ENCODE measurements at regions not wholly inside any gene's neighbourhood (a gene's known extent, or its start where the extent isn't known, plus 50 kb on each side); places are given as distances from the start of the nearest gene placed in this dataset.

- no peak for TF ChIP-seq POLR2A (IDR thresholded peaks at IDR 0.05)
- TF ChIP-seq CTCF (IDR thresholded peaks at IDR 0.05) = no peak
- intact Hi-C loops (cut with DNase I) = no loop called here
Measured at GRCh38 chr6:22036275-22036674, 260.6 kb downstream of the PRL start.

GRCh38 chr6:22036699-22037098, 260.1 kb downstream of the PRL start:
- no peaks in the 10 kb centered on the region for H3K4me1 ChIP-seq (replicated peaks in 1 of 2)
- no peak overlapping the region for H3K4me3 ChIP-seq
- no peak for TF ChIP-seq POLR2A (IDR thresholded peaks at IDR 0.05)
- no peak for TF ChIP-seq CTCF (IDR thresholded peaks at IDR 0.05)
- intact Hi-C loops (cut with DNase I) = no loop called here
- no peak for DNase-seq
- H3K27ac ChIP-seq = no peak overlapping the region
- no peaks in the 10 kb centered on the region for H3K27me3 ChIP-seq
- WGBS, 4 donors = 61 to 92% (median 84%) methylated on average over 3 of the region's 3 CpGs
- H3K9me3 ChIP-seq (replicated peaks in 1 of 3) = no peaks in the 10 kb centered on the region
- no peaks in the 10 kb centered on the region for H3K36me3 ChIP-seq (replicated peaks in 1 of 2)

More at GRCh38 chr6:22036275-22036674, 260.6 kb downstream of the PRL start:
- DNase-seq = no peak
- Histone ChIP-seq H3K27ac (no peak overlapping the region), H3K36me3 (replicated peaks in 1 of 2) (no peaks in the 10 kb centered on the region), H3K4me1 (replicated peaks in 1 of 2) (no peaks in the 10 kb centered on the region), H3K9me3 (replicated peaks in 1 of 3) (no peaks in the 10 kb centered on the region), H3K27me3 (no peaks in the 10 kb centered on the region), H3K4me3 (no peak overlapping the region)
- WGBS, 4 donors = 60 to 73% (median 69%) methylated on average over 7 of the region's 7 CpGs

- no peak for TF ChIP-seq CTCF (IDR thresholded peaks at IDR 0.05)
- no peak for TF ChIP-seq POLR2A (IDR thresholded peaks at IDR 0.05)
- DNase-seq = no peak
Measured at GRCh38 chr6:22041797-22042480, 254.9 kb downstream of the PRL start.

GRCh38 chr6:22042706-22043105, 254.1 kb downstream of the PRL start:
- DNase-seq = no peak
- H3K4me1 ChIP-seq (replicated peaks in 1 of 2) = no peaks in the 10 kb centered on the region
- no peaks in the 10 kb centered on the region for H3K9me3 ChIP-seq (replicated peaks in 1 of 3)
- no peaks in the 10 kb centered on the region for H3K36me3 ChIP-seq (replicated peaks in 1 of 2)
- TF ChIP-seq CTCF (IDR thresholded peaks at IDR 0.05) = no peak
- TF ChIP-seq POLR2A (IDR thresholded peaks at IDR 0.05) = no peak
- peak overlapping the region in 1 of 5 donors; percentile 28 for H3K27ac ChIP-seq
- H3K4me3 ChIP-seq = no peak overlapping the region
- intact Hi-C loops (cut with DNase I) = no loop called here
- H3K27me3 ChIP-seq = no peaks in the 10 kb centered on the region

More at GRCh38 chr6:22041797-22042480, 254.9 kb downstream of the PRL start:
- Histone ChIP-seq H3K27ac (no peak overlapping the region), H3K4me3 (no peak overlapping the region), H3K36me3 (replicated peaks in 1 of 2) (no peaks in the 10 kb centered on the region), H3K27me3 (no peaks in the 10 kb centered on the region), H3K4me1 (replicated peaks in 1 of 2) (no peaks in the 10 kb centered on the region), H3K9me3 (replicated peaks in 1 of 3) (no peaks in the 10 kb centered on the region)
- 55 to 69% (median 58%) methylated on average over 3 of the region's 3 CpGs for WGBS, 4 donors
- intact Hi-C loops (cut with DNase I) = no loop called here

Measured in adrenal gland (tissue), 9 donors.